PC-9 (cell line): ENCODE measurements at regions not wholly inside any gene's neighbourhood (a gene's known extent, or its start where the extent isn't known, plus 50 kb on each side); places are given as distances from the start of the nearest gene placed in this dataset.

ENCODE experiments used
- BruUV-seq: library from RNA; stranded (reverse); fragments of 400-500 nt; replicated peaks from 2 replicates; lab custom pipeline; 2021; lab: Mats Ljungman, UMichigan
- CTCF ChIA-PET: fragments of 300-600 bp; sonication (Branson Sonifier 250); formaldehyde crosslinking; loops from one replicate; lab custom pipeline; 2022; ENCODE audit warnings: antibody characterized with exemption; lab: Charles Lee
- POLR2A ChIA-PET: fragments of 300-600 bp; sonication (Branson Sonifier 250); formaldehyde crosslinking; loops from one replicate; lab custom pipeline; 2022; ENCODE audit warnings: antibody characterized with exemption; ENCODE audit not compliant: unreplicated experiment; lab: Charles Lee
- DNase-seq, 2 experiments: peaks; one replicate each; pipeline versions ENCODE4 v3.0.0 to v3.0.0-alpha.2; 2015 to 2022; ENCODE audit warnings: mixed read lengths in 1 of 2
- H2AFZ ChIP-seq: fragments of 200-600 bp; sonication (generic); 2 replicates; pipeline ENCODE4 v1.8.1; 2017; ENCODE audit warnings: antibody characterized with exemption
- H3F3A ChIP-seq: fragments of 200-600 bp; sonication (generic); 2 replicates; pipeline ENCODE4 v1.8.1; 2017; ENCODE audit warnings: antibody characterized with exemption, mild to moderate bottlenecking, low read depth; ENCODE audit not compliant: insufficient read depth
- H3K27ac ChIP-seq: fragments of 200-600 bp; sonication (generic); 2 replicates; pipeline ENCODE4 v1.6.1; 2016; ENCODE audit warnings: mixed run types
- H3K27me3 ChIP-seq: fragments of 200-600 bp; sonication (generic); 2 replicates; pipeline ENCODE4 v1.6.1; 2016; ENCODE audit warnings: low read depth, mixed run types; ENCODE audit not compliant: insufficient read depth
- H3K36me3 ChIP-seq: fragments of 200-600 bp; sonication (generic); 2 replicates; pipeline ENCODE4 v1.6.1; 2016; ENCODE audit warnings: low read depth, mixed run types
- H3K4me1 ChIP-seq: fragments of 200-600 bp; sonication (generic); replicated peaks from 2 replicates; pipeline ENCODE4 v1.6.1; 2016; ENCODE audit warnings: mixed run types; ENCODE audit not compliant: insufficient read depth
- H3K4me2 ChIP-seq: fragments of 200-600 bp; sonication (generic); 2 replicates; pipeline ENCODE4 v1.6.1; 2017; ENCODE audit warnings: mixed run types
- H3K4me3 ChIP-seq: fragments of 200-600 bp; sonication (generic); 2 replicates; pipeline ENCODE4 v1.6.1; 2016; ENCODE audit warnings: mixed run types
- H3K79me2 ChIP-seq: fragments of 200-600 bp; sonication (generic); 2 replicates; pipeline ENCODE4 v1.6.1; 2017; ENCODE audit warnings: low read depth, mixed run types
- H3K9me2 ChIP-seq: fragments of 200-600 bp; sonication (generic); 2 replicates; pipeline ENCODE4 v1.8.1; 2017; ENCODE audit warnings: mild to moderate bottlenecking; ENCODE audit not compliant: insufficient read depth
- H3K9me3 ChIP-seq: fragments of 200-600 bp; sonication (generic); 2 replicates; pipeline ENCODE4 v1.8.1; 2016; ENCODE audit warnings: low read depth; ENCODE audit not compliant: insufficient read depth
- H4K20me1 ChIP-seq: fragments of 200-600 bp; sonication (generic); 2 replicates; pipeline ENCODE4 v1.8.1; 2017; ENCODE audit not compliant: insufficient read depth
- CTCF ChIP-seq: fragments of 200-600 bp; sonication (generic); conservative IDR thresholded peaks from 2 replicates; pipeline ENCODE4 v1.6.1; 2017; ENCODE audit warnings: mixed run types, antibody characterized with exemption, mild to moderate bottlenecking, moderate library complexity
- EZH2 ChIP-seq: fragments of 200-600 bp; sonication (generic); IDR thresholded peaks from 2 replicates; pipeline ENCODE4 v1.8.0; 2017; ENCODE audit warnings: antibody characterized with exemption, low read depth
- intact Hi-C: fragments of 100-400 bp; cut with micrococcal nuclease; formaldehyde crosslinking; loops from one replicate; pipeline ENCODE4 v1.10.0; 2022; ENCODE audit not compliant: unreplicated experiment

GRCh38 chr4:38236003-38236402 lies 275.8 kb downstream of the PTTG2 start:
- peaks cover 37% of the 10 kb centered on the region for H3K4me1 ChIP-seq
- peak overlapping the region; percentile 68 for H3K27ac ChIP-seq
- DNase-seq = no peak
- POLR2A ChIA-PET = no interaction called here
- CTCF ChIA-PET = no interaction called here
- no peaks in the 10 kb centered on the region for H3K36me3 ChIP-seq
- H3K4me3 ChIP-seq = no peak overlapping the region
- no peak for TF ChIP-seq CTCF
- no peak for TF ChIP-seq EZH2
- BruUV-seq = no TSS peak
- peaks cover 18% of the 10 kb centered on the region for H3K9me3 ChIP-seq
- H3K27me3 ChIP-seq = no peaks in the 10 kb centered on the region
- peaks cover 18% of the 10 kb centered on the region for H3F3A ChIP-seq
- intact Hi-C loops = no loop called here
- H3K4me2 ChIP-seq = no peak overlapping the region
- H2AFZ ChIP-seq = no peak overlapping the region
- no peaks in the 10 kb centered on the region for H3K9me2 ChIP-seq
- no peaks in the 10 kb centered on the region for H4K20me1 ChIP-seq
- H3K79me2 ChIP-seq = no peaks in the 10 kb centered on the region

- ChIA-PET CTCF (no interaction called here), POLR2A (no interaction called here)
- intact Hi-C loops = no loop called here
- H3K9me3 ChIP-seq = peaks cover 18% of the 10 kb centered on the region
- H4K20me1 ChIP-seq = no peaks in the 10 kb centered on the region
- H3K79me2 ChIP-seq = no peaks in the 10 kb centered on the region
- H2AFZ ChIP-seq = no peak overlapping the region
- peak overlapping the region; percentile 26 for H3K4me2 ChIP-seq
- H3K27me3 ChIP-seq = no peaks in the 10 kb centered on the region
- BruUV-seq = no TSS peak
- TF ChIP-seq EZH2 = no peak
- no peak for TF ChIP-seq CTCF
- peaks cover 32% of the 10 kb centered on the region for H3K4me1 ChIP-seq
- no peaks in the 10 kb centered on the region for H3K36me3 ChIP-seq
- H3K27ac ChIP-seq = peak overlapping the region; percentile 68
- H3F3A ChIP-seq = peaks cover 13% of the 10 kb centered on the region
- H3K9me2 ChIP-seq = no peaks in the 10 kb centered on the region
- DNase-seq = no peak
- H3K4me3 ChIP-seq = no peak overlapping the region
Measured at GRCh38 chr4:38236503-38236902, 276.3 kb downstream of the PTTG2 start.

DNA sequence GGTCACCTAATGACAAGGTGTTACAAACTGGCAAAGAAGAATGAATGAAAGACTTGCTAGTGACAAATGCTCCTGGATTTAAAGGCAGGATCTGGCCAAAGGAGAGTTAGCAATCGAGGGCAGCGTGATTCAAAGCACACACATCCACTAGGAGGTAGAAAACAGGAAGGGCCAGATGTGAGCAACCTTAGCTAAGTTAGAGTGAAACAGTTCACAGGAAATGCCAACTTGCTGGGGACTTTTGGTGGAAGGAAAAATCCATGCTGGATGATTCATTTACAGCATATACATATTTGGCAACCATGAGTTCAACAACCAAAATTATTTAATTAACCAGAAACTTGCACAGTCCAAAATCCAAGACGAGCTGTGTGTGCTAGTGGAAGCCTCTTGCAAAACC lies 276.9 kb downstream of the PTTG2 start:
- no peak for TF ChIP-seq EZH2
- TF ChIP-seq CTCF = no peak
- Histone ChIP-seq H3K27ac (peak overlapping the region; percentile 68), H2AFZ (no peak overlapping the region), H4K20me1 (no peaks in the 10 kb centered on the region), H3K4me3 (no peak overlapping the region), H3K36me3 (no peaks in the 10 kb centered on the region), H3K79me2 (no peaks in the 10 kb centered on the region), H3K9me2 (no peaks in the 10 kb centered on the region), H3K4me1 (peaks cover 25% of the 10 kb centered on the region), H3F3A (peaks cover 12% of the 10 kb centered on the region), H3K27me3 (no peaks in the 10 kb centered on the region), H3K4me2 (peak overlapping the region; percentile 26), H3K9me3 (peaks cover 18% of the 10 kb centered on the region)
- no TSS peak for BruUV-seq
- ChIA-PET CTCF (no interaction called here), POLR2A (no interaction called here)
- peak; percentile 39 to 88 for DNase-seq
- intact Hi-C loops = no loop called here
